Neutrophil (primary cell): ENCODE measurements at regions not wholly inside any gene's neighbourhood (a gene's known extent, or its start where the extent isn't known, plus 50 kb on each side); places are given as distances from the start of the nearest gene placed in this dataset.

Experiments
- H3K27ac ChIP-seq: fragments of 200-600 bp; sonication (generic); 2 replicates; pipeline ENCODE4 v1.5.1; 2016; ENCODE audit warnings: mild to moderate bottlenecking, moderate library complexity
- H3K27me3 ChIP-seq: fragments of 200-600 bp; sonication (generic); 2 replicates; pipeline ENCODE4 v1.6.0; 2016; ENCODE audit warnings: mild to moderate bottlenecking
- H3K36me3 ChIP-seq: fragments of 200-600 bp; sonication (generic); 2 replicates; pipeline ENCODE4 v1.5.1; 2017
- H3K4me1 ChIP-seq, 2 experiments: fragments of 200-600 bp in 1 of 2; sonication (generic) in 1 of 2; 1 replicate in 1 of 2; 2 replicates in 1 of 2; pipeline versions ENCODE4 v1.5.1 to v1.6.1; 2013 to 2016; ENCODE audit warnings: low read depth in 1 of 2, low read length in 1 of 2, mild to moderate bottlenecking in 1 of 2, moderate library complexity in 1 of 2; ENCODE audit not compliant: control insufficient read depth in 1 of 2, insufficient read depth in 1 of 2
- H3K4me3 ChIP-seq, 2 experiments: fragments of 200-600 bp in 1 of 2; sonication (generic) in 1 of 2; 1 replicate in 1 of 2; 2 replicates in 1 of 2; pipeline ENCODE4 v1.5.1; 2013 to 2016; ENCODE audit warnings: low read depth in 1 of 2, low read length in 1 of 2, mild to moderate bottlenecking in 1 of 2, moderate library complexity in 1 of 2
- H3K9me3 ChIP-seq: fragments of 200-600 bp; sonication (generic); 2 replicates; pipeline ENCODE4 v1.5.1; 2016
- TF ChIP-seq, protein P1 (sequence below): fragments of 200-600 bp; sonication (generic); IDR thresholded peaks from 2 replicates; pipeline ENCODE4 v1.5.1; 2016; ENCODE audit warnings: antibody characterized with exemption

DNA sequence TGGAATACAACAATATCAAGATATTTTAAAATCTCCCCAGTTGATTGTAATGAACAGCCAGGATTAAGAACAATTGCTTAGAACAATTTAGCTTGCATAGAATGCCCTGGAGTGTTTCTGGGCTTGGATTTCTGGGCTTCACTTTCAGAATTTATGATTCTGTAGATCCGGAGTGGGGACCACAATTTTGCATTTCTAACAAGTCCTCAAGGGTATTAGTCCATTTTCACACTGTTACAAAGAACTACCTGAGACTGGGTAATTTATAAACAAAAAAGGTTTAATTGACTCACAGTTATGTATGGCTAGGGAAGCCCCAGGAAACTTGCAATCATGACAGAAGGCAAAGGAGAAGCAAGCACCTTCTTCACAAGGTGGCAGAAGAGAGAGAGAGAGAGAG, 54.3 kb upstream of the MYRIP start:
- H3K4me3 ChIP-seq = no peak overlapping the region
- H3K36me3 ChIP-seq = no peaks in the 10 kb centered on the region
- TF ChIP-seq, protein P1, sequence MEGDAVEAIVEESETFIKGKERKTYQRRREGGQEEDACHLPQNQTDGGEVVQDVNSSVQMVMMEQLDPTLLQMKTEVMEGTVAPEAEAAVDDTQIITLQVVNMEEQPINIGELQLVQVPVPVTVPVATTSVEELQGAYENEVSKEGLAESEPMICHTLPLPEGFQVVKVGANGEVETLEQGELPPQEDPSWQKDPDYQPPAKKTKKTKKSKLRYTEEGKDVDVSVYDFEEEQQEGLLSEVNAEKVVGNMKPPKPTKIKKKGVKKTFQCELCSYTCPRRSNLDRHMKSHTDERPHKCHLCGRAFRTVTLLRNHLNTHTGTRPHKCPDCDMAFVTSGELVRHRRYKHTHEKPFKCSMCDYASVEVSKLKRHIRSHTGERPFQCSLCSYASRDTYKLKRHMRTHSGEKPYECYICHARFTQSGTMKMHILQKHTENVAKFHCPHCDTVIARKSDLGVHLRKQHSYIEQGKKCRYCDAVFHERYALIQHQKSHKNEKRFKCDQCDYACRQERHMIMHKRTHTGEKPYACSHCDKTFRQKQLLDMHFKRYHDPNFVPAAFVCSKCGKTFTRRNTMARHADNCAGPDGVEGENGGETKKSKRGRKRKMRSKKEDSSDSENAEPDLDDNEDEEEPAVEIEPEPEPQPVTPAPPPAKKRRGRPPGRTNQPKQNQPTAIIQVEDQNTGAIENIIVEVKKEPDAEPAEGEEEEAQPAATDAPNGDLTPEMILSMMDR = no peak
- peaks cover 0 to 17% of the 10 kb centered on the region in 2 experiments for H3K4me1 ChIP-seq
- no peaks in the 10 kb centered on the region for H3K27me3 ChIP-seq
- no peak overlapping the region for H3K27ac ChIP-seq
- H3K9me3 ChIP-seq = no peaks in the 10 kb centered on the region

DNA sequence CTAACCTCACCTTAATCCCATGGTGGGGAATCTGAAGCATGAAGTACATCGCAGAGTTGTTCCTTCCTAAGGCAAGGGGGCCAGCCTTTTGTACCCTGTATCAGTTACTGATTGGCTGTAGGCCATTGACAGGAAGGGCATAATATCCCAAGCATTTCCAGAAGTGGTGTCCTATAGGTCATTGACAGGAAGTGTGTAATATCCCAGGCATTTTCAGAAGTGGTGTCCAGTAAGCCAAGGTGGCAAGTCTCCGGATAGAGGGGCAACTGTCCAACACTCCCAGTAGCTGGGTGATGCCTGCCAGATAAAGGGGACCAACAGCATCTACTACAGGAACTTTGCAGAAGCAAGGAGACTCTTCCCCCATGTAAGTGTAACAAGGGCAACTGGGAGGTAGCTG, 52.1 kb upstream of the MYRIP start:
- Histone ChIP-seq H3K9me3 (no peaks in the 10 kb centered on the region), H3K27me3 (no peaks in the 10 kb centered on the region), H3K27ac (no peak overlapping the region), H3K4me1 (no peaks in the 10 kb centered on the region), H3K4me3 (no peak overlapping the region), H3K36me3 (no peaks in the 10 kb centered on the region)
- TF ChIP-seq, protein P1 = no peak
